Breast epithelium (tissue), 4 donors: ENCODE measurements at regions not wholly inside any gene's neighbourhood (a gene's known extent, or its start where the extent isn't known, plus 50 kb on each side); places are given as distances from the start of the nearest gene placed in this dataset.

Source experiments
- DNase-seq, 2 donors: peaks; one replicate each; pipeline ENCODE4 v3.0.0-alpha.2; 2019; ENCODE audit warnings: low spot score in 2 of 2
- H3K27ac ChIP-seq, 2 donors: fragments of 200-600 bp; sonication (generic) in 1 of 2; one replicate each; pipeline ENCODE4 v1.5.1; 2016 to 2019; ENCODE audit warnings: mild to moderate bottlenecking in 1 of 2
- H3K27me3 ChIP-seq, 2 donors: fragments of 200-600 bp; sonication (generic) in 1 of 2; one replicate each; pipeline versions ENCODE4 v1.5.1 to v1.6.0; 2017 to 2019; ENCODE audit warnings: control low read depth in 1 of 2, mild to moderate bottlenecking in 1 of 2
- H3K36me3 ChIP-seq: fragments of 200-600 bp; one replicate; pipeline ENCODE4 v1.5.1; 2019
- H3K4me1 ChIP-seq, 2 donors: fragments of 200-600 bp; sonication (generic); one replicate each; pipeline ENCODE4 v1.5.1; 2016 to 2019; ENCODE audit warnings: control low read depth in 1 of 2
- H3K4me3 ChIP-seq, 3 donors: fragments of 200-600 bp; sonication (generic); 1 replicate in 2 of 3; 2 replicates in 1 of 3; pipeline ENCODE4 v1.5.1; 2016 to 2019; ENCODE audit warnings: mild to moderate bottlenecking in 3 of 3, moderate library complexity in 2 of 3
- H3K9me3 ChIP-seq, 2 donors: fragments of 200-600 bp; sonication (generic) in 1 of 2; one replicate each; pipeline ENCODE4 v1.5.1; 2016 to 2019; ENCODE audit warnings: control low read depth in 1 of 2
- POLR2A ChIP-seq: fragments of 450-650 bp; IDR thresholded peaks from one replicate; pipeline ENCODE4 v1.6.1; 2016; ENCODE audit warnings: antibody characterized with exemption, mild to moderate bottlenecking, moderate library complexity
- POLR2AphosphoS5 ChIP-seq, 3 donors: sonication (generic); formaldehyde crosslinking; IDR thresholded peaks; one replicate each; pipeline ENCODE4 v1.6.1; 2017; ENCODE audit warnings: antibody characterized with exemption in 3 of 3
- intact Hi-C: fragments of 100-400 bp; cut with DNase I; formaldehyde crosslinking; loops from one replicate; pipeline ENCODE4 v1.15.1; 2023; ENCODE audit warnings: low total_unique reads
- TF ChIP-seq, protein P1 (sequence below), 3 donors: fragments of 450-650 bp; IDR thresholded peaks; one replicate each; pipeline ENCODE4 v1.5.1; 2016 to 2017; ENCODE audit warnings: antibody characterized with exemption in 3 of 3, mild to moderate bottlenecking in 3 of 3, moderate library complexity in 3 of 3

GRCh38 chr2:67320861-67321587, 76.1 kb upstream of the ETAA1 start:
- Histone ChIP-seq H3K9me3 (no peaks in the 10 kb centered on the region), H3K4me1 (no peaks in the 10 kb centered on the region), H3K36me3 (no peaks in the 10 kb centered on the region), H3K27me3 (no peaks in the 10 kb centered on the region), H3K4me3 (no peak overlapping the region), H3K27ac (no peak overlapping the region)
- intact Hi-C loops = no loop called here
- no peak for DNase-seq
- TF ChIP-seq POLR2AphosphoS5 (IDR thresholded peaks at IDR 0.05) (no peak), POLR2A (no peak)
- TF ChIP-seq, protein P1, sequence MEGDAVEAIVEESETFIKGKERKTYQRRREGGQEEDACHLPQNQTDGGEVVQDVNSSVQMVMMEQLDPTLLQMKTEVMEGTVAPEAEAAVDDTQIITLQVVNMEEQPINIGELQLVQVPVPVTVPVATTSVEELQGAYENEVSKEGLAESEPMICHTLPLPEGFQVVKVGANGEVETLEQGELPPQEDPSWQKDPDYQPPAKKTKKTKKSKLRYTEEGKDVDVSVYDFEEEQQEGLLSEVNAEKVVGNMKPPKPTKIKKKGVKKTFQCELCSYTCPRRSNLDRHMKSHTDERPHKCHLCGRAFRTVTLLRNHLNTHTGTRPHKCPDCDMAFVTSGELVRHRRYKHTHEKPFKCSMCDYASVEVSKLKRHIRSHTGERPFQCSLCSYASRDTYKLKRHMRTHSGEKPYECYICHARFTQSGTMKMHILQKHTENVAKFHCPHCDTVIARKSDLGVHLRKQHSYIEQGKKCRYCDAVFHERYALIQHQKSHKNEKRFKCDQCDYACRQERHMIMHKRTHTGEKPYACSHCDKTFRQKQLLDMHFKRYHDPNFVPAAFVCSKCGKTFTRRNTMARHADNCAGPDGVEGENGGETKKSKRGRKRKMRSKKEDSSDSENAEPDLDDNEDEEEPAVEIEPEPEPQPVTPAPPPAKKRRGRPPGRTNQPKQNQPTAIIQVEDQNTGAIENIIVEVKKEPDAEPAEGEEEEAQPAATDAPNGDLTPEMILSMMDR (IDR thresholded peaks at IDR 0.05) = no peak

DNA sequence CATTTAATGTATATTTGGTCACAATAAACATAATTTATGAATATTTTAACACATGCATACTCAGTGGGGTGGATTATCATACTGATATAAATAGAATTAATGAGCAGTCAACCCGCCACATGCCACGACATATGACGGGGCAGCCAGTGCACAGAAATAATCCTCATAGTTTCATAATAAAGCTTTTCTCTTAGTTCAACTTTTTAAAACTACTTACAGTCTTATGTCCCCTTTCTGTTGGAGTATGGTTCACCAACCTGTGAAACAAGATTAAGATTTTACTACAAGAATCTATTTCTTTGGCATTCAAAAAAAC, 75.6 kb upstream of the ETAA1 start:
- Histone ChIP-seq H3K36me3 (no peaks in the 10 kb centered on the region), H3K9me3 (no peaks in the 10 kb centered on the region), H3K27me3 (no peaks in the 10 kb centered on the region), H3K27ac (no peak overlapping the region), H3K4me3 (no peak overlapping the region), H3K4me1 (no peaks in the 10 kb centered on the region)
- intact Hi-C loops = no loop called here
- TF ChIP-seq POLR2A (no peak), POLR2AphosphoS5 (IDR thresholded peaks at IDR 0.05) (no peak)
- TF ChIP-seq, protein P1 (IDR thresholded peaks at IDR 0.05) = no peak
- no peak for DNase-seq

GRCh38 chr2:67322353-67323001, 74.7 kb upstream of the ETAA1 start:
- H3K4me3 ChIP-seq = no peak overlapping the region
- no peak for DNase-seq
- H3K9me3 ChIP-seq = no peaks in the 10 kb centered on the region
- H3K27me3 ChIP-seq = no peaks in the 10 kb centered on the region
- H3K27ac ChIP-seq = no peak overlapping the region
- no peaks in the 10 kb centered on the region for H3K4me1 ChIP-seq
- intact Hi-C loops = no loop called here
- no peaks in the 10 kb centered on the region for H3K36me3 ChIP-seq
- TF ChIP-seq POLR2AphosphoS5 (IDR thresholded peaks at IDR 0.05) (no peak), POLR2A (no peak)
- TF ChIP-seq, protein P1 (IDR thresholded peaks at IDR 0.05) = no peak

DNA sequence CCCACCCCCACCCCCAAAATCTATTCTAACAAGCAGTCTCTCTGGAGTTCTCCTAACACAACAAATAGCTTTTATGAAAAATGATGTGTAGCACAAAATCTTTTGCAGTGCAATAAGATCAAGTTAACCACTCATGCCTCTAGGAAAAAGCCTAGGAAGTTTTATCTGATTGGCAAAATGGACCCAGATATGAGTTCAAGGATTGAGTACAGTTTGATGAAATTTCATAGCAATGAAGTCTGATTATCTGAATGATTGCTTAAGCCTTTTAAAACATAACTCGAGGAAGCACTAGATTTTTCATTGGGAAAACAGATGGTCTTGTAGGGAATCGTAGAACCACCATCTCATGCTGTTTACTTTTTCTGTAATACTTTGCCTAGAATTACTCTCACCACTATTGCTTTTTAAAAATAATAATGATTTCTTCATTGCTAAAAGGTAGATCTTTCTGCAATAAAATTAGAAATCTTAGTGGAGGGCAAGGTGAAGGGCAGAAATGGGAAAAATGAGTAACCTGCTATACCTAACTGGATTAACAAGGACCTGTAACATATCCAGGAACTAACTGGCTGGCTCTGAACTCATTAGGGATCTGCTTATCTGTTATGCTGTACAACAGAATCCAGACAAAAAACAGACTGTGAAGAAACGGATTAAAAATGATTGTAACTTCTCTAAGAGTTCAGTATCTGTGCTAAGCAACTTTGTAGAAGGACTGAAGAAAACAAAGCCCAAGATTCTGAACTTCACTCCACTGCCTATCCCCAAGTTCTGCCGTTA, 73.7 kb upstream of the ETAA1 start:
- Histone ChIP-seq H3K9me3 (no peaks in the 10 kb centered on the region), H3K36me3 (no peaks in the 10 kb centered on the region), H3K4me3 (no peak overlapping the region), H3K27ac (no peak overlapping the region), H3K4me1 (no peaks in the 10 kb centered on the region), H3K27me3 (no peaks in the 10 kb centered on the region)
- intact Hi-C loops = no loop called here
- no peak for DNase-seq
- TF ChIP-seq POLR2AphosphoS5 (IDR thresholded peaks at IDR 0.05) = no peak
- TF ChIP-seq POLR2A = no peak
- TF ChIP-seq, protein P1 (IDR thresholded peaks at IDR 0.05) = no peak

DNA sequence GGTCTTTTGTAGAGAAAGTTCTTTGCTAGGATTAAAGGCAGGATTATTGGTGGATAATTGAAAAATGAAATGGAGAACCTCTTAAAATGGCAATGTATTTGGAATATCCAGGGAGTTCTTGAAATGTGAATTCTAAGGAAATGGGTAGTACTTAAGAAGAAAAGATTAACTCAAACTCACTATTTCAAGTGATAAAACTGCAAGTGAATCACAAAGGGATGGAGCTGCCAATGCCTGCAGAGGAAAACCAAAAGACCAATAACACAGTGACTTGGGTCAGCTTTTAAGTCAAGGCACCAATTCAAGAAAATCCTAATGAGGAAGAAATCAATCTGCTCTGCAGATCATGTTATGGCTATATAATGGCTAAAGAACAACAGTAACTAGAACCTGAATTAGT, 67.6 kb upstream of the ETAA1 start:
- H3K27me3 ChIP-seq = no peaks in the 10 kb centered on the region
- intact Hi-C loops = no loop called here
- no peak overlapping the region for H3K27ac ChIP-seq
- H3K9me3 ChIP-seq = no peaks in the 10 kb centered on the region
- no peak for DNase-seq
- no peak overlapping the region for H3K4me3 ChIP-seq
- H3K4me1 ChIP-seq = no peaks in the 10 kb centered on the region
- no peaks in the 10 kb centered on the region for H3K36me3 ChIP-seq
- TF ChIP-seq POLR2A (no peak), POLR2AphosphoS5 (IDR thresholded peaks at IDR 0.05) (no peak)
- TF ChIP-seq, protein P1 (IDR thresholded peaks at IDR 0.05) = no peak
